Prostate gland (tissue), 2 donors: ENCODE measurements at regions not wholly inside any gene's neighbourhood (a gene's known extent, or its start where the extent isn't known, plus 50 kb on each side); places are given as distances from the start of the nearest gene placed in this dataset.

Source experiments
- DNase-seq: peaks from one replicate; pipeline ENCODE4 v3.0.0-alpha.2; 2019; ENCODE audit warnings: low spot score
- H3K27ac ChIP-seq, 2 donors: fragments of 200-600 bp; sonication (generic); 2 replicates each; pipeline ENCODE4 v1.5.1; 2017 to 2019
- H3K27me3 ChIP-seq: fragments of 200-600 bp; sonication (generic); replicated peaks from 2 replicates; pipeline ENCODE4 v1.5.1; 2019; ENCODE audit not compliant: insufficient read depth
- H3K36me3 ChIP-seq, 2 donors: fragments of 200-600 bp; sonication (generic); 1 replicate in 1 of 2; 2 replicates in 1 of 2; pipeline versions ENCODE4 v1.5.1 to v1.8.1; 2017 to 2019
- H3K4me1 ChIP-seq: fragments of 200-600 bp; sonication (generic); replicated peaks from 2 replicates; pipeline ENCODE4 v1.5.1; 2019
- H3K4me3 ChIP-seq, 2 donors: fragments of 200-600 bp; sonication (generic); 2 replicates each; pipeline ENCODE4 v1.5.1; 2017 to 2019
- H3K9me3 ChIP-seq: fragments of 200-600 bp; sonication (generic); 2 replicates; pipeline ENCODE4 v1.5.1; 2017
- POLR2A ChIP-seq: fragments of 450-650 bp; IDR thresholded peaks from one replicate; pipeline ENCODE4 v1.6.1; 2016; ENCODE audit warnings: antibody characterized with exemption, mild to moderate bottlenecking
- POLR2AphosphoS5 ChIP-seq: sonication (generic); formaldehyde crosslinking; IDR thresholded peaks from one replicate; pipeline ENCODE4 v1.6.1; 2017; ENCODE audit warnings: antibody characterized with exemption
- WGBS: methylation state at CpG from one replicate; pipeline ENCODE4 v1.1.5; 2018; 5-methylcytosine and 5-hydroxymethylcytosine counted together
- intact Hi-C: fragments of 100-400 bp; cut with DNase I; formaldehyde crosslinking; loops from one replicate; pipeline ENCODE4 v1.14.2; 2022
- TF ChIP-seq, protein P1 (sequence below), 4 experiments: fragments of 200-600 bp in 2 of 4; fragments of 450-650 bp in 2 of 4; sonication (generic) in 2 of 4; IDR thresholded peaks; 1 replicate in 3 of 4; 2 replicates in 1 of 4; pipeline ENCODE4 v1.5.1; 2016 to 2019; ENCODE audit warnings: antibody characterized with exemption in 4 of 4, mild to moderate bottlenecking in 2 of 4, moderate library complexity in 2 of 4

DNA sequence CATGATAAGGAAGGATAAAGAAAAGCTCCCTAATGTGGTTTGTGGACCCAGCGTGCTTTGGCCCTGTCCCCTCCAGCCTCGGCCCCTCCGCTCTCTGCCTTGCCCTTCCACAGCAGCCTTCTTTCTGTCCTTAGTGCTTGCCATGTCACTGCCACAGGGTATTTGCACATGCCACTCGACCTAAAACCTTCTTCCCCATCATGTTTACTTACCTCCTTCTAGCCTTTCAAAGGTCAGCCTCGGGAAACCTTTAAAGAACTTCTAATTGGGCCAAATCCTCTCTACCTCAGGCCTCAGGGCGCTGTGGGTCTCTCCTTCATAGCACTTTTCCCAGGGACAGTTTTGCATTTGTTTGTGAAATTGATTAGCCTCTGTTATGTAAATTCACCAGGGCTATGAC, 73.0 kb downstream of the SCN11A start:
- Histone ChIP-seq H3K27me3 (no peaks in the 10 kb centered on the region), H3K4me3 (no peak overlapping the region), H3K36me3 (no peaks in the 10 kb centered on the region), H3K27ac (no peak overlapping the region), H3K9me3 (no peaks in the 10 kb centered on the region), H3K4me1 (no peaks in the 10 kb centered on the region)
- TF ChIP-seq, protein P1, sequence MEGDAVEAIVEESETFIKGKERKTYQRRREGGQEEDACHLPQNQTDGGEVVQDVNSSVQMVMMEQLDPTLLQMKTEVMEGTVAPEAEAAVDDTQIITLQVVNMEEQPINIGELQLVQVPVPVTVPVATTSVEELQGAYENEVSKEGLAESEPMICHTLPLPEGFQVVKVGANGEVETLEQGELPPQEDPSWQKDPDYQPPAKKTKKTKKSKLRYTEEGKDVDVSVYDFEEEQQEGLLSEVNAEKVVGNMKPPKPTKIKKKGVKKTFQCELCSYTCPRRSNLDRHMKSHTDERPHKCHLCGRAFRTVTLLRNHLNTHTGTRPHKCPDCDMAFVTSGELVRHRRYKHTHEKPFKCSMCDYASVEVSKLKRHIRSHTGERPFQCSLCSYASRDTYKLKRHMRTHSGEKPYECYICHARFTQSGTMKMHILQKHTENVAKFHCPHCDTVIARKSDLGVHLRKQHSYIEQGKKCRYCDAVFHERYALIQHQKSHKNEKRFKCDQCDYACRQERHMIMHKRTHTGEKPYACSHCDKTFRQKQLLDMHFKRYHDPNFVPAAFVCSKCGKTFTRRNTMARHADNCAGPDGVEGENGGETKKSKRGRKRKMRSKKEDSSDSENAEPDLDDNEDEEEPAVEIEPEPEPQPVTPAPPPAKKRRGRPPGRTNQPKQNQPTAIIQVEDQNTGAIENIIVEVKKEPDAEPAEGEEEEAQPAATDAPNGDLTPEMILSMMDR (IDR thresholded peaks at IDR 0.05) = no peak
- no peak for TF ChIP-seq POLR2AphosphoS5
- TF ChIP-seq POLR2A = no peak
- WGBS = 80% methylated on average over 6 of the region's 6 CpGs
- no peak for DNase-seq
- intact Hi-C loops = no loop called here

DNA sequence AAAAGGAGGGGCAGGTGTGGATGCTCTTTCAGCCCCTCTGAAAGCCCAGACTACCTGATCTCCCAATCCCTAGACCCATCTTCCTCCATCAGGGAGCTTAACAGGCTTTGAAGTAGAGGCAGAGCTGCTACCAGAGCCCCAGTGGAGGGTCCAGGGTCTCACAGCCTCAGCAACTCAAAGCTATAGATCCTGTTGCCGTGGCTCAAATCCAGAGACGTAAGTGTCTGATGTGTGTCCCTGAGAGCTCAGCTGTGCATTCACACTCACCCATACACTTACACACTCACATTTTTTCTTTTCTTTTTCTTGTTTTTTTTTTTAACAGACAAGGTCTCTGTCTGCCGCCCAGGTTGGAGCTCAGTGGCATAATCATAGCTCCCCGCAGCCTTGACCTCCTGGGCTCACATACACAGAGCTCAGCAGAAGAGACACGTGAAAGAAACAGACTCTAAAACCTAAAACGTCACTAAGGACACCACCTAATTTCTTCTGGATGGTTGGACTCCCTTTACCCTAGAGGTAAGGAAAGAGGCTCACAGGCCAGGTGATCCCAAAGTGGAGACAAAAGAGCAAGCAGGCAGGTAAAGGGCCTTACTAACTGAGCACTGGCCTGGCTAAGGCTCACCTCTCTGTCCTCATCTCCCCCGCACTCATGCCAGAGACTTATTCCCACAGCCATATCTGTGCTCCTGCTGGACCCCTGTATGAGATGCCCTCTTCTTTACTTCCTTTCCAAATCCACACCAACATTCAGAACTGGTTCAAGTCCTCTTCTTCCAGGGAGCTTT, 80.7 kb downstream of the SCN11A start:
- intact Hi-C loops = no loop called here
- no peaks in the 10 kb centered on the region for H3K9me3 ChIP-seq
- no peak overlapping the region for H3K27ac ChIP-seq
- 93% methylated on average over 7 of the region's 7 CpGs for WGBS
- TF ChIP-seq, protein P1 (IDR thresholded peaks at IDR 0.05) = no peak
- TF ChIP-seq POLR2A (no peak), POLR2AphosphoS5 (no peak)
- DNase-seq = no peak
- no peaks in the 10 kb centered on the region for H3K4me1 ChIP-seq
- no peaks in the 10 kb centered on the region for H3K36me3 ChIP-seq
- H3K27me3 ChIP-seq = no peaks in the 10 kb centered on the region
- no peak overlapping the region for H3K4me3 ChIP-seq

DNA sequence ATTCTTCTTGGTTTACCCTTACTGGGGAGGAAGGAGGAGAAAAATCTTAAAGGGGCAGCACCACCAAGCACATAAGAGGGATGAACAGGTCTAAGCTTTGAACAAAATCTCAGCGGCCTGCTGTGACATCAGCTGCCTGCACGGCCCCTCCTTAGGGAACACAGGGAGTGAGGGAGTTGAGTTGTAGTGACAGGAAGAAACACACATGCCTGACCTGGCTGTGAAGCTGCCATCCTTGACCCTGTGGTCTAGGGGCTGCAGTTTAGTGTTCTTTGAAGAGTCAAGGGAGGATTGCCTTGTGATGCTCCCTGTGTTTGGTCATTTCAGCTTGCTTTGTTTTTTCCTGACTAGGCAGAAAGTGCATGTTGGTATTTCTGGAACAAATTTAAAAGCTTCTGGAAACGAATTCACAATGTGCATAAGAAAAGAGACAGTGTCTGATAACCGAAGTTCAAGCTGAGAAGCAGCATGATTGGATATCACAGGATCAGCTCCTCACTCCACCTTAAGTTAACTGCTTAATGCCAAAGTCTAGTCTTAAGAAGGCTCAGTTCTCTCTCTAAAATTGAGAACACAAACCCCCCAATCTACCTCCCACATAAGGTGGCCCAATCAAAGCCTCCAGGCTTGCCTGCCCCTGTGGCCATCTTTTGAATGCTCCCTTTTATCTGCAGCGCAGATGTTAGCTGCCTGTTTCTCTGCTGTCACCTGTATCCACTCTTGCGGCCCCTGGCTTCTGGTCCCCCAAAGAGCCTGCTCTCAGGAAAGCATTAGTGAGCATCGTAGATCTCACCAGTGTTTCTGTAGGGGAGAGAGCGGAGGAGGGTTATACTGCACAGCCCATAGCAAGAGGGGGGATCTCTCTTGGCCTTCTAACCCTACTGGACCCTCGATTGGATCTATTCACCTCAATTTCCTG, 82.2 kb downstream of the SCN11A start:
- WGBS = 54% methylated on average over 8 of the region's 9 CpGs
- TF ChIP-seq, protein P1 (IDR thresholded peaks at IDR 0.05) = no peak
- TF ChIP-seq POLR2A (no peak), POLR2AphosphoS5 (no peak)
- no peak for DNase-seq

DNA sequence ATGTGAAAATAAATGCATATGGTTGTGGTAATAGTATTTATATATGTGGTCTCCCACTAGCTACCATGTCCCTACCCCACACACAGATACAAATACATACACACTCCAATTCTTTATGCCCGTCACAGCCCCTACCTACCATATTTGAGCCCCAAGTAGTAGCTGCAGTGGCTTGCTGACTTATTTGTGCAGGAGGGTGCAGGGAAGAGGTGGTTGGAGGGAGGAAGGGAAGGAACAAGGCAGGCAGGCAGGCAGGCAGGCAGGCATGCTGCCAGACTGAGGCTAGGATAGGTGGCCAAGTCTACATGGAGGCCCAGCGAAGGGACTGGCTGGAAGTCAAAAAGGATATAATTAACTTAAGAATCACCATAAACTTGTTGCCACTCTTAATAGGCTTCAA, 82.9 kb downstream of the SCN11A start:
- no peak overlapping the region for H3K27ac ChIP-seq
- H3K4me1 ChIP-seq = no peaks in the 10 kb centered on the region
- no peak overlapping the region for H3K4me3 ChIP-seq
- DNase-seq = no peak
- 38% methylated on average over 2 of the region's 2 CpGs for WGBS
- H3K27me3 ChIP-seq = no peaks in the 10 kb centered on the region
- intact Hi-C loops = no loop called here
- TF ChIP-seq, protein P1 (IDR thresholded peaks at IDR 0.05) = no peak
- TF ChIP-seq POLR2A (no peak), POLR2AphosphoS5 (no peak)
- H3K36me3 ChIP-seq = no peaks in the 10 kb centered on the region
- H3K9me3 ChIP-seq = no peaks in the 10 kb centered on the region

More for the DNA sequence above, 82.2 kb downstream of the SCN11A start:
- Histone ChIP-seq H3K36me3 (no peaks in the 10 kb centered on the region), H3K27me3 (no peaks in the 10 kb centered on the region), H3K27ac (no peak overlapping the region), H3K4me3 (no peak overlapping the region), H3K4me1 (no peaks in the 10 kb centered on the region), H3K9me3 (no peaks in the 10 kb centered on the region)
- intact Hi-C loops = no loop called here
